Colonic mucosa (tissue), 4 donors: ENCODE measurements at regions not wholly inside any gene's neighbourhood (a gene's known extent, or its start where the extent isn't known, plus 50 kb on each side); places are given as distances from the start of the nearest gene placed in this dataset.
"Not testable (repeated sequence)": the region's sequence is repeated elsewhere in the genome, so short reads cannot be mapped to it uniquely, and the experiment has no call there.

Experiments
- DNase-seq: peaks from one replicate; pipeline ENCODE4 v3.0.0-alpha.2; 2020
- H3K27ac ChIP-seq: fragments of 200-600 bp; one replicate; pipeline ENCODE4 v1.8.0; 2021
- H3K27me3 ChIP-seq: fragments of 200-600 bp; one replicate; pipeline ENCODE4 v1.8.0; 2021
- H3K36me3 ChIP-seq: fragments of 200-600 bp; one replicate; pipeline ENCODE4 v1.8.0; 2021
- H3K4me1 ChIP-seq: fragments of 200-600 bp; one replicate; pipeline ENCODE4 v1.8.0; 2021; ENCODE audit warnings: mild to moderate bottlenecking
- H3K4me3 ChIP-seq: fragments of 200-600 bp; one replicate; pipeline ENCODE4 v1.8.0; 2021
- H3K9ac ChIP-seq, 2 donors: one replicate each; pipeline ENCODE4 v1.7.0; 2013; ENCODE audit warnings: control low read depth in 2 of 2, low read depth in 2 of 2, low read length in 2 of 2
- H3K9me3 ChIP-seq: fragments of 200-600 bp; one replicate; pipeline ENCODE4 v1.8.0; 2021
- intact Hi-C: fragments of 100-400 bp; cut with DNase I; formaldehyde crosslinking; loops from one replicate; pipeline ENCODE4 v1.14.1; 2022
- TF ChIP-seq, protein P1 (sequence below): fragments of 200-600 bp; IDR thresholded peaks from one replicate; pipeline ENCODE4 v1.8.0; 2022; ENCODE audit warnings: antibody characterized with exemption, mild to moderate bottlenecking
- donor health status: healthy.
- donor health status: DM: no; HTN: no; CAD: no.
- donor health status: DM: no; HTN: no; CAD: no.

- Histone ChIP-seq H3K9me3 (no peaks in the 10 kb centered on the region), H3K4me1 (no peaks in the 10 kb centered on the region), H3K27ac (no peak overlapping the region), H3K27me3 (no peaks in the 10 kb centered on the region), H3K9ac (no peak overlapping the region), H3K36me3 (no peaks in the 10 kb centered on the region), H3K4me3 (no peak overlapping the region)
- no peak for DNase-seq
- intact Hi-C loops: no loop called here
- TF ChIP-seq, protein P1, sequence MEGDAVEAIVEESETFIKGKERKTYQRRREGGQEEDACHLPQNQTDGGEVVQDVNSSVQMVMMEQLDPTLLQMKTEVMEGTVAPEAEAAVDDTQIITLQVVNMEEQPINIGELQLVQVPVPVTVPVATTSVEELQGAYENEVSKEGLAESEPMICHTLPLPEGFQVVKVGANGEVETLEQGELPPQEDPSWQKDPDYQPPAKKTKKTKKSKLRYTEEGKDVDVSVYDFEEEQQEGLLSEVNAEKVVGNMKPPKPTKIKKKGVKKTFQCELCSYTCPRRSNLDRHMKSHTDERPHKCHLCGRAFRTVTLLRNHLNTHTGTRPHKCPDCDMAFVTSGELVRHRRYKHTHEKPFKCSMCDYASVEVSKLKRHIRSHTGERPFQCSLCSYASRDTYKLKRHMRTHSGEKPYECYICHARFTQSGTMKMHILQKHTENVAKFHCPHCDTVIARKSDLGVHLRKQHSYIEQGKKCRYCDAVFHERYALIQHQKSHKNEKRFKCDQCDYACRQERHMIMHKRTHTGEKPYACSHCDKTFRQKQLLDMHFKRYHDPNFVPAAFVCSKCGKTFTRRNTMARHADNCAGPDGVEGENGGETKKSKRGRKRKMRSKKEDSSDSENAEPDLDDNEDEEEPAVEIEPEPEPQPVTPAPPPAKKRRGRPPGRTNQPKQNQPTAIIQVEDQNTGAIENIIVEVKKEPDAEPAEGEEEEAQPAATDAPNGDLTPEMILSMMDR: no peak
These were observed 73.8 kb downstream of the RPRM start for GRCh38 chr2:153404792-153405191.

GRCh38 chr2:153403940-153404339, 74.6 kb downstream of the RPRM start:
- H3K9me3 ChIP-seq: no peaks in the 10 kb centered on the region
- H3K4me1 ChIP-seq: no peaks in the 10 kb centered on the region
- TF ChIP-seq, protein P1: no peak
- H3K4me3 ChIP-seq: no peak overlapping the region
- no peaks in the 10 kb centered on the region for H3K36me3 ChIP-seq
- no peaks in the 10 kb centered on the region for H3K27me3 ChIP-seq
- no peak overlapping the region for H3K27ac ChIP-seq
- intact Hi-C loops: no loop called here
- H3K9ac ChIP-seq: no peak overlapping the region
- DNase-seq: no peak

GRCh38 chr2:153403352-153403751, 75.2 kb downstream of the RPRM start:
- H3K4me1 ChIP-seq, H3K9ac ChIP-seq, H3K4me3 ChIP-seq, H3K27me3 ChIP-seq, H3K27ac ChIP-seq, H3K36me3 ChIP-seq, intact Hi-C loops, H3K9me3 ChIP-seq, DNase-seq: not testable (repeated sequence)

- Histone ChIP-seq H3K27me3 (no peaks in the 10 kb centered on the region), H3K36me3 (no peaks in the 10 kb centered on the region), H3K27ac (no peak overlapping the region), H3K9ac (no peak overlapping the region), H3K4me3 (no peak overlapping the region), H3K4me1 (no peaks in the 10 kb centered on the region), H3K9me3 (no peaks in the 10 kb centered on the region)
- intact Hi-C loops: no loop called here
- TF ChIP-seq, protein P1: no peak
- no peak for DNase-seq
These were observed 83.9 kb downstream of the RPRM start for GRCh38 chr2:153394686-153395085.

DNA sequence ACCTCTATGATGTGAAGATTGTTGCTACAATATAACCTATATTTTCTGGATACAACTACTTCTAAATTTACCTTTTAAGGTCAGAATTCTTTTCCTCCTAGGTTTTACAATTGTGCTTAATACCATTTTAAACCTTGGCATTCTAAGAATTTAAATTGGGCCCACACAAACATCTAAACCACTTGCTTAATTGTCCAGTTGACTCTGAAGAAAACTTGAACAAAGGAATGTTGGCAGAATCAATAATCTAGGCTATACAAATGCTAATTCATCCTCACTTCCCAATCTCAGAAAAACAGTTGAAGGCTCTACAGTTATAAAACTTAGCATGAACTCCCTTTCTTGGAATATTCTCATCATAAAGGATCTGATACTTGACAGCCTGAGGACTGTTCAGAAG, 84.3 kb downstream of the RPRM start:
- intact Hi-C loops: no loop called here
- H3K9ac ChIP-seq: no peak overlapping the region
- no peak overlapping the region for H3K27ac ChIP-seq
- no peaks in the 10 kb centered on the region for H3K9me3 ChIP-seq
- no peak overlapping the region for H3K4me3 ChIP-seq
- no peak for DNase-seq
- no peaks in the 10 kb centered on the region for H3K27me3 ChIP-seq
- H3K4me1 ChIP-seq: no peaks in the 10 kb centered on the region
- TF ChIP-seq, protein P1: no peak
- H3K36me3 ChIP-seq: no peaks in the 10 kb centered on the region

DNA sequence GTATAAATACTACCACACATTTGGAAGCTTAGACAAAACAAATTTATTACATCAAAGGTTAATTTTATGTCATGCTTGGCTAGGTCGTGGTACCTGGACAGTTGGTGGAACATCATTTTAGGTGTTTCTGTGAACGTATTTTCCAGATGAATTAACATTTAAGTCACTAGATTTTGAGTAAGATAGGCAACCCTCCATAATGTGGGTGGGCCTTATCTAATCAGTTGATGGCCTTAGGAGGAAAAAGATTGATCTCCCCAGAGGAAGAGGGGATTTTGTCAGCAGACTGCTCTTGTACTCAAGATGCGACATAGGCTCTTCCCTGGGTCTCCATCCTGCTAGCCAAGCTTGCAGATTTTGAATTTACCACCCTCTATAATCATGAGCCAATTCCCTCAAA, 85.0 kb downstream of the RPRM start:
- intact Hi-C loops: no loop called here
- Histone ChIP-seq H3K9ac (no peak overlapping the region), H3K27ac (no peak overlapping the region), H3K4me1 (no peaks in the 10 kb centered on the region), H3K4me3 (no peak overlapping the region), H3K36me3 (no peaks in the 10 kb centered on the region), H3K27me3 (no peaks in the 10 kb centered on the region), H3K9me3 (no peaks in the 10 kb centered on the region)
- TF ChIP-seq, protein P1: no peak
- DNase-seq: no peak
